PC-3 (cell line): ENCODE measurements at regions not wholly inside any gene's neighbourhood (a gene's known extent, or its start where the extent isn't known, plus 50 kb on each side); places are given as distances from the start of the nearest gene placed in this dataset.

ENCODE experiments used
- EZH2 ChIP-seq: fragments of 300-600 bp; sonication (generic); IDR thresholded peaks from one replicate; pipeline ENCODE4 v1.6.1; 2017; ENCODE audit warnings: antibody characterized with exemption, mild to moderate bottlenecking, low read length; ENCODE audit not compliant: unreplicated experiment
- EZH2phosphoT487 ChIP-seq: fragments of 300-600 bp; sonication (generic); IDR thresholded peaks from 2 replicates; pipeline ENCODE4 v1.6.1; 2018; ENCODE audit warnings: mild to moderate bottlenecking, antibody characterized with exemption, low read length, borderline replicate concordance
- TF ChIP-seq, protein P1 (sequence below): fragments of 300-600 bp; sonication (generic); conservative IDR thresholded peaks from 2 replicates; pipeline ENCODE4 v1.5.1; 2017; ENCODE audit warnings: antibody characterized with exemption, low read depth, mild to moderate bottlenecking, low read length

DNA sequence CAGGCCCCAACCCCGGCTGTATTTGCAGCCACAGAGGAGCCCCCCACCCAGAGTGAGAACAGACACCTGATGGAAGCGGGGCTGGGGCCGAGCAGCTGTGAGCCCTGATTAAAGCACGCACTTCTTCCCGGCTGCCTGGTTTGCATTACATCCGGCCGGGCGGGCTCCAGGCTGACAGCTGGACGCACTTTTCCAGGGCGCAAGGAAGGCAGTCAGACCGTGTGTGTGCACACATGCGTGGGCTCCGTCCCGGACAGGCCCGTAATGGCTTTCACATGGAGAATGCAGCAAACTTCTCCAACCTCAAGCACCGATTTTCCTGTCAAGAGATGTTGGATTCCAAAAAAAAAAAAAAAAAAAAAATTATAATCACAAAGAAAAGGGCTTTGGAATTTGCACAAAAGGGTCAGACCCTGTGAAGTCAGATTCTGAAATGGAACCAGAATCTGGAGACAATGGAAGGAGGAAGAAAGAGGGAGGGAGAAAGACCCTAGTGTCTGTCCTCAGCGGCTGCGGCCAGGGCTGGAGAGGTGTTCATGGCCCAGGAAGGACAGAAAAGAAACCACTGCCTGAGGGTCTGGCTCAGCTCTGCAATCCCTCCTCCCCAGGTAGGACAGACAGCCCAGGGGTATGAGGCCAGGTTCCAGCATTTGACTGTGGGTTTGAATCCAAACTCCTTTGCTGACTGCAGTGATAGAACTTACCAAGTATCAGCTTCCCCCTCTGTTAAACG is 365.5 kb downstream of the MN1 start:
- TF ChIP-seq, protein P1, sequence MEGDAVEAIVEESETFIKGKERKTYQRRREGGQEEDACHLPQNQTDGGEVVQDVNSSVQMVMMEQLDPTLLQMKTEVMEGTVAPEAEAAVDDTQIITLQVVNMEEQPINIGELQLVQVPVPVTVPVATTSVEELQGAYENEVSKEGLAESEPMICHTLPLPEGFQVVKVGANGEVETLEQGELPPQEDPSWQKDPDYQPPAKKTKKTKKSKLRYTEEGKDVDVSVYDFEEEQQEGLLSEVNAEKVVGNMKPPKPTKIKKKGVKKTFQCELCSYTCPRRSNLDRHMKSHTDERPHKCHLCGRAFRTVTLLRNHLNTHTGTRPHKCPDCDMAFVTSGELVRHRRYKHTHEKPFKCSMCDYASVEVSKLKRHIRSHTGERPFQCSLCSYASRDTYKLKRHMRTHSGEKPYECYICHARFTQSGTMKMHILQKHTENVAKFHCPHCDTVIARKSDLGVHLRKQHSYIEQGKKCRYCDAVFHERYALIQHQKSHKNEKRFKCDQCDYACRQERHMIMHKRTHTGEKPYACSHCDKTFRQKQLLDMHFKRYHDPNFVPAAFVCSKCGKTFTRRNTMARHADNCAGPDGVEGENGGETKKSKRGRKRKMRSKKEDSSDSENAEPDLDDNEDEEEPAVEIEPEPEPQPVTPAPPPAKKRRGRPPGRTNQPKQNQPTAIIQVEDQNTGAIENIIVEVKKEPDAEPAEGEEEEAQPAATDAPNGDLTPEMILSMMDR = no peak
- TF ChIP-seq EZH2phosphoT487 = no peak
- no peak for TF ChIP-seq EZH2
